ENCODE measurements at regions not wholly inside any gene's neighbourhood (a gene's known extent, or its start where the extent isn't known, plus 50 kb on each side); places are given as distances from the start of the nearest gene placed in this dataset.

DNA sequence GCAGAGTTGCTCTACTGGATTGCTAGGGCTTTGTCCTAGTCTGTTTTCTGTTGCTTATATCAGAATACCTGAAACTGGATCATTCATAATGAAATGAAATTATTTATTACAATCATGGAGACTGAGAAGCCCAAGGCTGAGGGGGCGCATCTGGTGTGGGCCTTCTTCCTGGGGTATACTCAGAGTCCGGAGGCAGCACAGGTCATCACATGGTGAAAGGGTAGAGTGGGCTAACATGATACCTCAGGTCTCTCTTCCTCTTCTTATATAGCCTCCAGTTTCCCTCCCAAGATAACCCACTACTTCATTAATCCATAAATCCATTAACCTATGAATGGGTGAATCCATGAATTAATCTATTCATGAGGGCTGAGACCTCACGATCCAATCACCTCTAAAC, 667.6 kb upstream of the NCAM2 start:
- Mint-ChIP-seq H3K4me3 (no peak overlapping the region), H3K9me3 (peaks cover 0 to 16% (median 1%) of the 10 kb centered on the region in 11 donors), H3K27ac (no peak overlapping the region), H3K27me3 (no peaks in the 10 kb centered on the region), H3K36me3 (no peaks in the 10 kb centered on the region), H3K4me1 (no peaks in the 10 kb centered on the region)
- no peaks in the 10 kb centered on the region for H3K36me3 ChIP-seq (ENCODE audit: control insufficient read depth in 2 of 3, insufficient read depth in 3 of 3, low read length in 3 of 3)
- POLR2A ChIA-PET = no interaction called here
- H3K4me3 ChIP-seq (ENCODE audit: low read length) = no peak overlapping the region
- CTCF ChIA-PET = no interaction called here
- no peaks in the 10 kb centered on the region for H3K4me1 ChIP-seq (ENCODE audit: control insufficient read depth in 2 of 2, insufficient read depth in 2 of 2, low read length in 2 of 2)
- intact Hi-C loops (cut with micrococcal nuclease) = no loop called here
- no peak overlapping the region for H3K27ac ChIP-seq (ENCODE audit: low read depth, low read length)
- ATAC-seq (no peak), DNase-seq (no peak)
- H3K27me3 ChIP-seq (ENCODE audit: control insufficient read depth in 2 of 2, insufficient read depth in 2 of 2, low read length in 2 of 2) = no peaks in the 10 kb centered on the region
- H3K9me3 ChIP-seq (ENCODE audit: control insufficient read depth in 2 of 3, low read length in 3 of 3) = no peaks in the 10 kb centered on the region

DNA sequence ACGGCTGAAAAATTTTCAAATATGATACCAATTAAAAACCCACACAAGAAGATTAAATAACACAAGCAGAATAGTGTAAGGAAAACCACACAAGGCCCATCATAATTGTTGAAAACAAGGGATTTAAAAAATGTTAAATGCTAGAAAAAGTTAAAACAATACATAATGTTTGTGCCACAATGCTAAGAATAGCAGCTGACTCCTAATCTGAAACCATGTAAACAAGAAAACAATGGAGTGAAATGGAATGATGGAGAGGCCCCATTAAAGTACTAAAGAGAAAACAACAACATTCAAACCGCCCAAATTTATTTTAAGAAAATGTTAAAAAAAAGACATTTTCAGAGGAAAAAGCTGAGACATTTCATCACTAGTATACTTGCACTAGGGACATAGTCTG, 663.6 kb upstream of the NCAM2 start:
- Mint-ChIP-seq H3K27ac (no peak overlapping the region), H3K4me3 (no peak overlapping the region), H3K9me3 (peaks cover 0 to 16% (median 1%) of the 10 kb centered on the region in 11 donors), H3K4me1 (no peaks in the 10 kb centered on the region), H3K36me3 (no peaks in the 10 kb centered on the region), H3K27me3 (no peaks in the 10 kb centered on the region)
- H3K36me3 ChIP-seq (ENCODE audit: control insufficient read depth in 2 of 3, insufficient read depth in 3 of 3, low read length in 3 of 3) = no peaks in the 10 kb centered on the region
- no peaks in the 10 kb centered on the region for H3K27me3 ChIP-seq (ENCODE audit: control insufficient read depth in 2 of 2, insufficient read depth in 2 of 2, low read length in 2 of 2)
- POLR2A ChIA-PET = no interaction called here
- no peaks in the 10 kb centered on the region for H3K4me1 ChIP-seq (ENCODE audit: control insufficient read depth in 2 of 2, insufficient read depth in 2 of 2, low read length in 2 of 2)
- CTCF ChIA-PET = no interaction called here
- no peak overlapping the region for H3K27ac ChIP-seq (ENCODE audit: low read depth, low read length)
- H3K9me3 ChIP-seq (ENCODE audit: control insufficient read depth in 2 of 3, low read length in 3 of 3) = no peaks in the 10 kb centered on the region
- intact Hi-C loops (cut with micrococcal nuclease) = no loop called here
- no peak overlapping the region for H3K4me3 ChIP-seq (ENCODE audit: low read length)
- no peak for ATAC-seq
- no peak for DNase-seq

DNA sequence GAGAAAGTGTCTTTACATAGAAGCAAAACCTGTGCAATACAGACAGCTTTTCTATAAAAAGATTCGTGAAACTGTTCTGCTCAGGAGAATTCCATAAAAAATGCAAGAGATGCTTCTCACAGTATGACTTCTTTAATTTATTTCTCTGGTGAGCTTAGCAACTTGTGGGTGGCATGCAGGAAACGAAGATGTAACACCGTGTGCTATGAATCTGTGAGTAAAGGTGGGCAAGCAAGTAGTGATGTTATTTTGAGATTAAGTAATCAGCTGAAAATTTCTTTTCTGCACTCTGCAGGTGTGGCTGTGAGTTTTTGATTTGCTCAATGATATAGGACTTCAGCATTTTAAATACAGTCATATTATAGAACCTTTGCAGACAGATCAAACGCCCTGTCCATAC, 656.8 kb upstream of the NCAM2 start:
- Histone ChIP-seq H3K27me3 (ENCODE audit: control insufficient read depth in 2 of 2, insufficient read depth in 2 of 2, low read length in 2 of 2) (no peaks in the 10 kb centered on the region), H3K4me3 (ENCODE audit: low read length) (no peak overlapping the region), H3K4me1 (ENCODE audit: control insufficient read depth in 2 of 2, insufficient read depth in 2 of 2, low read length in 2 of 2) (no peaks in the 10 kb centered on the region), H3K36me3 (ENCODE audit: control insufficient read depth in 2 of 3, insufficient read depth in 3 of 3, low read length in 3 of 3) (no peaks in the 10 kb centered on the region), H3K9me3 (ENCODE audit: control insufficient read depth in 2 of 3, low read length in 3 of 3) (no peaks in the 10 kb centered on the region), H3K27ac (ENCODE audit: low read depth, low read length) (no peak overlapping the region)
- Mint-ChIP-seq H3K4me3 (no peak overlapping the region), H3K27ac (no peak overlapping the region), H3K36me3 (peaks cover 0 to 5% (median 0%) of the 10 kb centered on the region in 5 donors), H3K27me3 (no peaks in the 10 kb centered on the region), H3K9me3 (peaks cover 2 to 21% (median 5%) of the 10 kb centered on the region in 11 donors), H3K4me1 (no peaks in the 10 kb centered on the region)
- intact Hi-C loops (cut with micrococcal nuclease) = no loop called here
- ChIA-PET CTCF (no interaction called here), POLR2A (no interaction called here)
- no peak for ATAC-seq
- DNase-seq = no peak

DNA sequence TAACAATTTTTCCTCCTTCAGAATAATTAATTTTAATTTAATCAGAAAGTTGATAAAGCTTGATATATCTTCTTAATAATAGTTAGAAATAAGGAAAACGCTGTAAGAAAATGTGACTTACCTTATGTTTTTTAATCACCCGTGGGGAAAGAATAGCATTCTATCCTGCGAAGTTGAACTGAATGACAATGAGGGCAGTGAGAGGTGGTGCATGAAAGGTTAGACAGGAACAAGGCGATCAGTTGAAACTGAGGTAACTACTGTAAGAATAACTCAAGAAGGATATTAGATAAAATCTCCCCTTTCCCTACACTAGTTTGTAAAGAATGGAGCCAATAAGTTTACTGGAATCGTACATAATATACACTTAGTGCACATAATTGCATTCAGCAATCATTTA, 655.0 kb upstream of the NCAM2 start:
- POLR2A ChIA-PET = no interaction called here
- CTCF ChIA-PET = interaction anchor here (0.6 kb wide), 1 partner anchor 11 kb away, joined by 4 read pairs; no protein-coding TSS in a partner anchor
- no peak overlapping the region for H3K4me3 ChIP-seq (ENCODE audit: low read length)
- H3K4me1 Mint-ChIP-seq = no peaks in the 10 kb centered on the region
- no peaks in the 10 kb centered on the region for H3K27me3 Mint-ChIP-seq
- H3K9me3 Mint-ChIP-seq = peaks cover 2 to 28% (median 11%) of the 10 kb centered on the region in 11 donors
- no peak overlapping the region for H3K4me3 Mint-ChIP-seq
- H3K27ac ChIP-seq (ENCODE audit: low read depth, low read length) = no peak overlapping the region
- DNase-seq (no peak), ATAC-seq (no peak)
- intact Hi-C loops (cut with micrococcal nuclease) = no loop called here
- H3K9me3 ChIP-seq (ENCODE audit: control insufficient read depth in 2 of 3, low read length in 3 of 3) = no peaks in the 10 kb centered on the region
- no peaks in the 10 kb centered on the region for H3K36me3 ChIP-seq (ENCODE audit: control insufficient read depth in 2 of 3, insufficient read depth in 3 of 3, low read length in 3 of 3)
- no peaks in the 10 kb centered on the region for H3K27me3 ChIP-seq (ENCODE audit: control insufficient read depth in 2 of 2, insufficient read depth in 2 of 2, low read length in 2 of 2)
- H3K4me1 ChIP-seq (ENCODE audit: control insufficient read depth in 2 of 2, insufficient read depth in 2 of 2, low read length in 2 of 2) = no peaks in the 10 kb centered on the region
- H3K27ac Mint-ChIP-seq = no peak overlapping the region
- peaks cover 0 to 5% (median 0%) of the 10 kb centered on the region in 5 donors for H3K36me3 Mint-ChIP-seq

DNA sequence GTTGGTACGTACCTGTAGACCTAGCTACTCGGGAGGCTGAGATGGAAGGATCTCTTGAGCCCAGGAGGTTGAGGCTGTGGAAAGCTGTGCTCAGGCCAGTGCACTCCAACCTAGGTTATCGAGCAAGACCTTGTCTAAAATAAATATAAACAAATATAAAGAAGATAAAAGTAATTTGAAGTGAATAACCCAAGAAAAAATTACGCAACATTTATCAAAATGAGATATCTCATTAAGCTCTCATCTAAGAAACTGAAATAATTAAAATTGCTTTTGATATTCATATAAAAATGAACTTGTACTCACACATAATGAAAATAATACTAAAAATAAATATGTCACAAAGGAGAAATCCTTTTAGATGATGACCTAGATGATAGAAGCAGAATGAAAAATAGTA, 647.1 kb upstream of the NCAM2 start:
- ChIA-PET POLR2A (no interaction called here), CTCF (no interaction called here)
- Mint-ChIP-seq H3K4me3 (no peak overlapping the region), H3K4me1 (no peaks in the 10 kb centered on the region), H3K27me3 (no peaks in the 10 kb centered on the region), H3K27ac (no peak overlapping the region), H3K9me3 (peaks cover under 1 to 19% (median 10%) of the 10 kb centered on the region in 11 donors), H3K36me3 (no peaks in the 10 kb centered on the region)
- no peak overlapping the region for H3K27ac ChIP-seq (ENCODE audit: low read depth, low read length)
- no peak for DNase-seq
- H3K36me3 ChIP-seq (ENCODE audit: control insufficient read depth in 2 of 3, insufficient read depth in 3 of 3, low read length in 3 of 3) = no peaks in the 10 kb centered on the region
- no peaks in the 10 kb centered on the region for H3K9me3 ChIP-seq (ENCODE audit: control insufficient read depth in 2 of 3, low read length in 3 of 3)
- no peaks in the 10 kb centered on the region for H3K27me3 ChIP-seq (ENCODE audit: control insufficient read depth in 2 of 2, insufficient read depth in 2 of 2, low read length in 2 of 2)
- ATAC-seq = no peak
- intact Hi-C loops (cut with micrococcal nuclease) = no loop called here
- no peaks in the 10 kb centered on the region for H3K4me1 ChIP-seq (ENCODE audit: control insufficient read depth in 2 of 2, insufficient read depth in 2 of 2, low read length in 2 of 2)
- H3K4me3 ChIP-seq (ENCODE audit: low read length) = no peak overlapping the region

DNA sequence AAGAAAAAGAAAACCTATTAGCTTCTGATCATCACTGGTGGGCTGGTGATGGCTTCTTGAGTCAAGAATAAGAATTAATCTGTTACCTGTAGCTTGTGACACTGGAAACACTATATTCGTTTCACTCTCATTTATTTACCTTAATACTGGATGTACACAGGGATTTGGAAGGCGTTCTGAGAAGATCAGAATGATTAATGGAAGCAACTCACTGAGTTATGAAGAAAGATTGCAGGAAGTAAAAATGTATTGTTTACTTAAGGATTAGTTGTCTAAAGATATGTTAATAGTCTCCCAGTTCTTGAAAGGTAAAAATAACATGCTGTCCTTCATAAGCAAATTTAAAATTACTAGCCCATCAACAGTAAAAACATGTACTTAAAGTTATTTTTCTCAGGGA, 644.9 kb upstream of the NCAM2 start:
- DNase-seq (no peak), ATAC-seq (no peak)
- Mint-ChIP-seq H3K4me1 (no peaks in the 10 kb centered on the region), H3K4me3 (no peak overlapping the region), H3K9me3 (peaks cover 0 to 17% (median 6%) of the 10 kb centered on the region in 11 donors), H3K27me3 (no peaks in the 10 kb centered on the region), H3K27ac (no peak overlapping the region), H3K36me3 (peaks cover 0 to 1% (median 0%) of the 10 kb centered on the region in 5 donors)
- no peaks in the 10 kb centered on the region for H3K4me1 ChIP-seq (ENCODE audit: control insufficient read depth in 2 of 2, insufficient read depth in 2 of 2, low read length in 2 of 2)
- no peaks in the 10 kb centered on the region for H3K27me3 ChIP-seq (ENCODE audit: control insufficient read depth in 2 of 2, insufficient read depth in 2 of 2, low read length in 2 of 2)
- intact Hi-C loops (cut with micrococcal nuclease) = no loop called here
- H3K27ac ChIP-seq (ENCODE audit: low read depth, low read length) = no peak overlapping the region
- no peaks in the 10 kb centered on the region for H3K36me3 ChIP-seq (ENCODE audit: control insufficient read depth in 2 of 3, insufficient read depth in 3 of 3, low read length in 3 of 3)
- H3K4me3 ChIP-seq (ENCODE audit: low read length) = no peak overlapping the region
- POLR2A ChIA-PET = no interaction called here
- H3K9me3 ChIP-seq (ENCODE audit: control insufficient read depth in 2 of 3, low read length in 3 of 3) = no peaks in the 10 kb centered on the region
- CTCF ChIA-PET = interaction anchor here (0.6 kb wide), 1 partner anchor 10 kb away, joined by 4 read pairs; no protein-coding TSS in a partner anchor

DNA sequence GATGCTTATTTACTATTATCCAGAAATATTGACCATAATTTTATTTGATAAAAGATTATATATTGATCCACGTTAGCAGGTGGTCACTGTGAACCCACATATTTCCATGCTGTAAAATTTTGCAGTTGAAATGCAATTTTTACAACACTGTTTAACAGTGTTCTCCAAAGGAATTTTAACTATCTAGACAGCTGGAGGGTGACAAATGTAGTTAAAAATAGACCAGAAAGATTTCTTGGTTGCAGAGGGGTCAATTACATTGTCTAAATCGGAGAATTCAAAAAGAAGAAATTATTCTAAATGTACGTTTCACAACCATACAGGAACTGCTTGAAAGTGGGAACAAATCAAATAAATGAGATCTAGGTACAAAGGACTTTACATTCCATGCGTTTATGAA, 625.2 kb upstream of the NCAM2 start:
- peaks cover 0 to 16% (median 6%) of the 10 kb centered on the region in 11 donors for H3K9me3 Mint-ChIP-seq
- no peak overlapping the region for H3K27ac ChIP-seq (ENCODE audit: low read depth, low read length)
- ATAC-seq (no peak), DNase-seq (no peak)
- no peaks in the 10 kb centered on the region for H3K36me3 ChIP-seq (ENCODE audit: control insufficient read depth in 2 of 3, insufficient read depth in 3 of 3, low read length in 3 of 3)
- no peak overlapping the region for H3K27ac Mint-ChIP-seq
- H3K9me3 ChIP-seq (ENCODE audit: control insufficient read depth in 2 of 3, low read length in 3 of 3) = no peaks in the 10 kb centered on the region
- H3K36me3 Mint-ChIP-seq = no peaks in the 10 kb centered on the region
- H3K4me1 Mint-ChIP-seq = no peaks in the 10 kb centered on the region
- H3K4me3 Mint-ChIP-seq = no peak overlapping the region
- intact Hi-C loops (cut with micrococcal nuclease) = no loop called here
- no peaks in the 10 kb centered on the region for H3K27me3 Mint-ChIP-seq
- no peak overlapping the region for H3K4me3 ChIP-seq (ENCODE audit: low read length)
- no peaks in the 10 kb centered on the region for H3K4me1 ChIP-seq (ENCODE audit: control insufficient read depth in 2 of 2, insufficient read depth in 2 of 2, low read length in 2 of 2)
- CTCF ChIA-PET = no interaction called here
- POLR2A ChIA-PET = no interaction called here
- no peaks in the 10 kb centered on the region for H3K27me3 ChIP-seq (ENCODE audit: control insufficient read depth in 2 of 2, insufficient read depth in 2 of 2, low read length in 2 of 2)
